SK-N-SH treated with all-trans-retinoic acid at 6 μM for 48 hours (cell line): ENCODE measurements at regions not wholly inside any gene's neighbourhood (a gene's known extent, or its start where the extent isn't known, plus 50 kb on each side); places are given as distances from the start of the nearest gene placed in this dataset.

Experiments
- ARNTL ChIP-seq: fragments of 450-650 bp; formaldehyde crosslinking; IDR thresholded peaks from 2 replicates; pipeline ENCODE4 v1.5.0; 2020; ENCODE audit warnings: low read depth, mild to moderate bottlenecking, moderate library complexity, borderline replicate concordance
- CREB5 ChIP-seq: fragments of 250-450 bp; sonication (Bioruptor Pico); IDR thresholded peaks from 2 replicates; pipeline ENCODE4 v1.5.1; 2020; ENCODE audit warnings: low read depth, mild to moderate bottlenecking, moderate library complexity
- ESRRG ChIP-seq: fragments of 250-450 bp; sonication (Bioruptor Pico); IDR thresholded peaks from 2 replicates; pipeline ENCODE4 v1.6.1; 2021; ENCODE audit warnings: mild to moderate bottlenecking
- OSR1 ChIP-seq: fragments of 250-450 bp; sonication (Bioruptor Pico); IDR thresholded peaks from 2 replicates; pipeline ENCODE4 v1.8.0; 2022; ENCODE audit warnings: moderate library complexity, mild to moderate bottlenecking, inconsistent platforms
- ZFP30 ChIP-seq: fragments of 450-650 bp; formaldehyde crosslinking; IDR thresholded peaks from 2 replicates; pipeline ENCODE4 v1.5.0; 2022; ENCODE audit warnings: mild to moderate bottlenecking, moderate library complexity
- ZNF70 ChIP-seq: fragments of 450-650 bp; formaldehyde crosslinking; IDR thresholded peaks from 2 replicates; pipeline ENCODE4 v1.5.0; 2020; ENCODE audit warnings: mild to moderate bottlenecking, moderate library complexity
- ZNF8 ChIP-seq: fragments of 450-650 bp; formaldehyde crosslinking; IDR thresholded peaks from 2 replicates; pipeline ENCODE4 v1.5.0; 2020; ENCODE audit warnings: mild to moderate bottlenecking, moderate library complexity

GRCh38 chr2:12554224-12555011, 162.3 kb upstream of the TRIB2 start:
- TF ChIP-seq ARNTL (CRISPR knock-in tag): no peak
- TF ChIP-seq ESRRG (CRISPR knock-in tag): no peak
- no peak for TF ChIP-seq ZNF70 (CRISPR knock-in tag)
- no peak for TF ChIP-seq ZNF8 (CRISPR knock-in tag)
- TF ChIP-seq CREB5 (CRISPR knock-in tag): no peak
- TF ChIP-seq OSR1: no peak
- TF ChIP-seq ZFP30 (CRISPR knock-in tag): no peak
